Effector memory CD8-positive, alpha-beta T cell (primary cell): ENCODE measurements at regions not wholly inside any gene's neighbourhood (a gene's known extent, or its start where the extent isn't known, plus 50 kb on each side); places are given as distances from the start of the nearest gene placed in this dataset.

ENCODE experiments used
- ATAC-seq: fragments of 150-1000 bp; cut with Tn5 transposase; replicated peaks from 2 replicates; pipeline ENCODE4 v1.10.0; 2021; ENCODE audit warnings: mild to moderate bottlenecking, moderate library complexity
- DNase-seq, 3 experiments: peaks; one replicate each; pipeline ENCODE4 v3.0.0; 2021
- H3K27ac Mint-ChIP-seq, 2 donors: one replicate each; pipeline ENCODE4 v1.8.0; 2022; ENCODE audit warnings: mild to moderate bottlenecking in 2 of 2, mixed read lengths in 2 of 2, moderate library complexity in 2 of 2
- H3K27me3 Mint-ChIP-seq, 2 donors: one replicate each; pipeline ENCODE4 v1.8.0; 2022; ENCODE audit warnings: mixed read lengths in 2 of 2
- H3K36me3 Mint-ChIP-seq: one replicate; pipeline ENCODE4 v1.8.0; 2022; ENCODE audit warnings: mild to moderate bottlenecking, moderate library complexity, mixed read lengths; ENCODE audit not compliant: insufficient read depth
- H3K4me1 Mint-ChIP-seq, 2 donors: one replicate each; pipeline ENCODE4 v1.8.0; 2022; ENCODE audit warnings: low read depth in 2 of 2, mixed read lengths in 2 of 2
- H3K4me3 Mint-ChIP-seq, 2 donors: one replicate each; pipeline ENCODE4 v1.8.0; 2022; ENCODE audit warnings: mild to moderate bottlenecking in 2 of 2, mixed read lengths in 2 of 2, moderate library complexity in 2 of 2
- H3K9me3 Mint-ChIP-seq, 2 donors: one replicate each; pipeline ENCODE4 v1.8.0; 2022; ENCODE audit warnings: mixed read lengths in 2 of 2

DNA sequence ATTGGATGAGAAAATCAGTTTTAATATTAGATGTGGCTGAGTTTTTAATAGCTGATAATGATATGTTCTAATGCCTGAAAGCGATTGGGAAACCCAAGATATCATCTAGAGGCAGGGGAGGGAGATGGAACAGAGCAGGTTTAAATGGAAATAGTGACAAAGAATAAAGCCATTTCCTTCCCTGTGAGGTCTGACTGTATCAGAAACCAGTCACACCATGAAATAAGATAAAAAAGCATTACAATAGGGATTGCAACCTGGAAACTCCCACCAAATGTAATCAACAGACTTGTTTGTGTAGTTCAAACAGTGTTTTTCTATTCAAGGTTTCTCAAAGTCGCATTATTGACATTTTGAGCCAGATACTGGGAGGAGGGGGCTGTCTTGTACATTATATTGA lies 110.1 kb upstream of the SMIM23 start:
- H3K36me3 Mint-ChIP-seq = peaks cover 3% of the 10 kb centered on the region
- DNase-seq (no peak), ATAC-seq (no peak)
- H3K4me3 Mint-ChIP-seq = no peak overlapping the region
- peaks cover 52 to 66% of the 10 kb centered on the region in 2 donors for H3K27me3 Mint-ChIP-seq
- H3K27ac Mint-ChIP-seq = no peak overlapping the region
- no peaks in the 10 kb centered on the region for H3K4me1 Mint-ChIP-seq
- no peaks in the 10 kb centered on the region for H3K9me3 Mint-ChIP-seq

DNA sequence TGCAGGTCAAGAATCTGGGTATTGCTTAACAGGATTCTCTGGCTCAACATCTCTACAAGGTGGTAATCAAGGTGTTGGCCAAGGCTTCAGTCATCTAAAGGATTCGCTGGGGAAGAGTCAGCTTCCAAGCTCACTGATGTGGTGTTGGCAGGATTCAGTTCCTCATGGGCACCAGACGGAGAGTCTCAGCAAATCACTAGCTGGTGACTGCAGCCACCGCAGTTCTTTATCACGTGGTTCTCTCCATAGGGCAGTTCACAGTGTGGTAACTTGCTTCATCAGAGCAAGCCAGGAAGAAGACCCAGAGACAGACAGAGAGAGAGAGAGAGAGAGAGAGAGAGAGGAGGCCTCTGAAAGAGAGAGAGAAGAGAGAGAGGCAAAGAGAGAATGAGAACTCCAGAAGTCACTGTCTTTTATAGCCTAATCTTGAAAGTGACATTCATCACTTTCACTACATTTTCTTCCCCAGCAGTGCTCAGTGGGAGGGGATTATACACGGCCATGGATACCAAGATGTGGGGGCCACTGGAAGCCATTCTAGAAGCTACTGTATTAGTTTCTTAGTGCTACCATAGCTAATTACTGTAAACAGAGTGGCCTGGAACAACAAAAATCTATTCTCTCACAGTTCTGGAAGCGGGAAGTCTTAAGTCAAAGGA lies 109.2 kb upstream of the SMIM23 start:
- peaks cover 51 to 66% of the 10 kb centered on the region in 2 donors for H3K27me3 Mint-ChIP-seq
- H3K27ac Mint-ChIP-seq = no peak overlapping the region
- ATAC-seq (no peak), DNase-seq (no peak)
- peaks cover 3% of the 10 kb centered on the region for H3K36me3 Mint-ChIP-seq
- no peaks in the 10 kb centered on the region for H3K9me3 Mint-ChIP-seq
- H3K4me1 Mint-ChIP-seq = no peaks in the 10 kb centered on the region
- H3K4me3 Mint-ChIP-seq = no peak overlapping the region

DNA sequence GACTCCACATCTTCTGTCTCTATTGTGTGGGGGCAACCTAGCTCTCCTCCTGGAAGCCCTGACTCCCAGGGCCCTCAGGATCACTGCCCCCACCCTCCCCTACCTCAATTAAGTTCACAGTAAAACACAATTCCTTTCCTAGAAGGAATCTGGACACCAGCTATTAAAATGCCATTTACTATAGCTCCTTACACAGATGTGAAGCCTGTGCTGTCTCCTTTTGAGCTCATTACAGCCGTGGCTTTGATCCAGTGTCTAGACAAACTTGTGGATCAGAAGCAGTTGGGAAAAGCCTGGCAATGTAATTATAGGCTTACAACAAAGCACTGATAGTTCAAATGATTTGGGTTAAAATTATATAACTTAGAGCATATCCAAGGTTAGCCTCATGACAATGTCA lies 107.0 kb upstream of the SMIM23 start:
- Mint-ChIP-seq H3K27ac (no peak overlapping the region), H3K27me3 (peaks cover 65 to 86% of the 10 kb centered on the region in 2 donors), H3K4me1 (peaks cover 0 to 4% of the 10 kb centered on the region in 2 donors), H3K9me3 (no peaks in the 10 kb centered on the region), H3K4me3 (no peak overlapping the region), H3K36me3 (peaks cover 3% of the 10 kb centered on the region)
- no peak for ATAC-seq
- DNase-seq = no peak

DNA sequence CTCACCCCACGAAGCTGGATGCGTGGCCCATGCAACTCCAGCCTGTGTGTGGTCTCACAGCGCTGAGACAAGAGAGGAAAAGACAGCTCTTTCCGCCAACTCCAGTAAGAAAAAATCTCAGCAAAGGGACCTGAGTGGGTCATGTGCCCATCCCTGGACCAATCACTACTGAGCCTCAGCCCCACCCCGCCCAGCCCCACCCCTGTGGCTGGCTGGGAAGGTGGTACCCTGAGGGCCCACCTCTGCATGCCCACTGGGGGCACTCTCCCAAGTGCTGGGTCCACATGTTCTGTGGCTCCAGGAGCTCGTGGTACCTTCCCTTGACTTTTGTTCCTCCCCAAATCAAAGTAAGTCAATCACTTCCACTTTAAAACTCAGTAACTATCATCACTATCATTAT lies 105.1 kb upstream of the SMIM23 start:
- Mint-ChIP-seq H3K27me3 (peaks cover 62 to 80% of the 10 kb centered on the region in 2 donors), H3K9me3 (no peaks in the 10 kb centered on the region), H3K4me1 (peaks cover 0 to 4% of the 10 kb centered on the region in 2 donors), H3K27ac (no peak overlapping the region), H3K36me3 (peaks cover 3% of the 10 kb centered on the region), H3K4me3 (no peak overlapping the region)
- DNase-seq (no peak), ATAC-seq (no peak)

DNA sequence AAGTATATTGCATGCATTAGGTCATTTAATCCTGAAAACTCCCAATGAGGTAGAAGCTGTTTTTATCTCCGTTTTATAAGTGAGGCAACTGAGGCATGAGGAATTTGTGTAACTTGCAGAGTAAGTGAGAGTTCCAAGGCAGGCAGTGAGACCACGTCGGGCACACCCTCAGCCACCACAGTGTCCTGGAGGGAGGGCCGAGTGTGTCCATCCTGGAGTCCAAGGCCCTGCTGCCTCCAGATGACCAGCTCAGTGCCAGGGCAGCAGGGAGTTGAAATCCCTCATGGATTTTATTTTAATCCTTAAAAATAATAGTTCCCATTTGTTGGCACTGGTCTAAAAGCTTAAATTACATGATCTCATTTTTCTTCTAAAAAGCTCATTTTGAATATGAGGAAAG lies 104.6 kb upstream of the SMIM23 start:
- H3K27me3 Mint-ChIP-seq = peaks cover 60 to 78% of the 10 kb centered on the region in 2 donors
- ATAC-seq = no peak
- no peak overlapping the region for H3K27ac Mint-ChIP-seq
- no peak for DNase-seq
- no peaks in the 10 kb centered on the region for H3K9me3 Mint-ChIP-seq
- H3K36me3 Mint-ChIP-seq = peaks cover 3% of the 10 kb centered on the region
- H3K4me1 Mint-ChIP-seq = peaks cover 0 to 4% of the 10 kb centered on the region in 2 donors
- no peak overlapping the region for H3K4me3 Mint-ChIP-seq

DNA sequence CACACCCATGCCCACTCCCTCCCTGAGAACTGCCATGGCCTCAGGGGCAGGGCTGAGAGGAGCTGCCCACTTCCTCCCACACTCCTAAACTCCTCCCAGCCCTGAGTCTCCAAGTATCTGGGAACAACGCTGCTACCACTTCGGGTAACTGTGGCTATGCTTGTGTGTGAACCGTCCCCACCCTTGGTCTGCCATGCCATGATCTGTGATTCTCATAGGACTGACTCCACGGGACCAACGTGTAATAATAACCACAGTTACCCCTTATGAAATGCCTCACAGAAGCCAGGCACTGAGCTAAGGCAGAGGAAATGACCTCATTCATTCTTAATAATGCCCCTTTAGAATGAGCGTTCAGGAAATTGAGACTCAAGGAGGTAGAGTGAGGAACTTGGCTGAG lies 103.9 kb upstream of the SMIM23 start:
- H3K4me3 Mint-ChIP-seq = no peak overlapping the region
- no peak overlapping the region for H3K27ac Mint-ChIP-seq
- no peaks in the 10 kb centered on the region for H3K9me3 Mint-ChIP-seq
- H3K4me1 Mint-ChIP-seq = peaks cover 0 to 4% of the 10 kb centered on the region in 2 donors
- no peak for DNase-seq
- peaks cover 3% of the 10 kb centered on the region for H3K36me3 Mint-ChIP-seq
- peaks cover 54 to 72% of the 10 kb centered on the region in 2 donors for H3K27me3 Mint-ChIP-seq
- ATAC-seq = no peak

DNA sequence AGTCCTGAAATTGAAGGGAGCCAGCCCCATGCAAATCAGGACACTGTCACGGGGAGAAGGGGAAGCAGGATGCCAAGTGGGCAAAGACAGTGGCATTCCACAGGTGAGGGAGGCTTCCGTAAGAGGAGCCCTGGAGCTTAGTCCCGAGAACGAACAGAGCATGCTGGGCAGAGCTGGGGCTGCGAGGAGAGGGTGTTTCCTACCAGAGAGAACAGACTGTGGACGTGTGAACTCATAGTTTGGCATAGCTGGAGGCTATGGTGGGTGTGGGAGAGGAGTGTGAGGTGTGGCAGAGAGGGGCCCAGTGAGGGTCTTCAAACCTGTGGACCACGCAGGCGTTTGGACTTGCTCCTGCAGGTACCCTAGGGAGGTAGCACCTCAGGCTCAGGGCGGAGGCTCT lies 102.8 kb upstream of the SMIM23 start:
- H3K27me3 Mint-ChIP-seq = peaks cover 44 to 61% of the 10 kb centered on the region in 2 donors
- ATAC-seq = no peak
- peaks cover 0 to 4% of the 10 kb centered on the region in 2 donors for H3K4me1 Mint-ChIP-seq
- peaks cover 3% of the 10 kb centered on the region for H3K36me3 Mint-ChIP-seq
- H3K27ac Mint-ChIP-seq = no peak overlapping the region
- no peak for DNase-seq
- H3K4me3 Mint-ChIP-seq = no peak overlapping the region
- no peaks in the 10 kb centered on the region for H3K9me3 Mint-ChIP-seq

DNA sequence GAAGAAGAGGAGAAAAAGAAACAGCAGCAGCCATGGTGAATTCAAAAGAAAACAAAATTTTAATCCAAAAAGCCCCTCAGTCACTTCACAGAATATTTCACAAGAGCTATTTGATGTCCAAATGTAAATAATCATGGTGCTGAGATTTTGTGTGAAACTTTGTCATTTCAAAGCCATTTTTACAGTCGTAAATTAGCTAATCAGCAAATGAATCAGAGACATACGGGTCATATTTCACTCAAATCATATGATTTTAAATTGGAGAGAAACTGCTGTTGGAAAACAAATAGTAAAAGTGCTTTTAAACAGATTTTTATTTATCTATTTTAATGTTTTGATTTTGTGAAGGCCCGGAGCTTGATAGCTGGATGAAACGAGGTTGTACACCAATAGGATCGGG lies 101.4 kb upstream of the SMIM23 start:
- H3K27ac Mint-ChIP-seq = no peak overlapping the region
- ATAC-seq (no peak), DNase-seq (no peak)

DNA sequence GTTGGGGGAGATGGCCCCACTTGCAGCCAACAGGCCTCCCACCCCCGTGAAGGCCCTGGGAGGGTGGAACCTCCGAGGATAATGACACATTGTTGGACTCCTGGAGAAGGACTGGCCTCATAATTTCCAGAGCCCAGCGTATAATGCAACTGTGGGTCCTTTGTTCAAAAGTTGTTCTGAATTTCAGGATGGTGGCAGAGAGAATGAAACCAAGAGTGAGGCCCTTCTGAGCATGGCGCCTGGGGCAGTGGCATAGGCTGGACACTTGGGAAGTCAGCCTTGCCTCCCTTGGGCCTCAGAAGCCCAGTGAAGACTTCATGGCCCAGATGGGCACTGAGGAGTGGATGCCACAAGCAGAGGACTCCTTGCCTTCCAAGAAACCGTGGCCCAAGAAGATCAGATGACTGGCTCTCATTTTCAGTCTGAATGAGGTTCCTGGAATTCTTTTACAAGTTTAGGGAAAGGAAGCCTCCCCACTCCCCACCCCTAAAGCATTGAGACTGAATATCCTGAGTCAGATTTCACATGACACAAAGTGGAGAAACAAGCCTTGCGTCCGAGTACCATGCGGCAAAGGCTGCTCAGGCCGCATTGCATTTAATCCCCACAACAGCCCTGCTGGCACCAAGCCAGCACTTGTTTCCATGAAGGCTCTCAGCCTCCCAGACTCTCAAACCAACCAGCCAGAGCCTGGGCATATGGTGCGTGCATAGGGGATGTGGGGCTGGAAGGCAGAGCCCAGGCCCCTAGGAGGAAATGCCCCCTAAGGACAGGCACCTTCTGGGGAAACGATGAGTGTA lies 96.7 kb upstream of the SMIM23 start:
- no peak for ATAC-seq
- H3K36me3 Mint-ChIP-seq = no peaks in the 10 kb centered on the region
- H3K4me1 Mint-ChIP-seq = no peaks in the 10 kb centered on the region

More for the DNA sequence above, 101.4 kb upstream of the SMIM23 start:
- no peaks in the 10 kb centered on the region for H3K9me3 Mint-ChIP-seq
- no peak overlapping the region for H3K4me3 Mint-ChIP-seq
- H3K27me3 Mint-ChIP-seq = peaks cover 38 to 47% of the 10 kb centered on the region in 2 donors
- peaks cover 0 to 4% of the 10 kb centered on the region in 2 donors for H3K4me1 Mint-ChIP-seq
- H3K36me3 Mint-ChIP-seq = peaks cover 3% of the 10 kb centered on the region

DNA sequence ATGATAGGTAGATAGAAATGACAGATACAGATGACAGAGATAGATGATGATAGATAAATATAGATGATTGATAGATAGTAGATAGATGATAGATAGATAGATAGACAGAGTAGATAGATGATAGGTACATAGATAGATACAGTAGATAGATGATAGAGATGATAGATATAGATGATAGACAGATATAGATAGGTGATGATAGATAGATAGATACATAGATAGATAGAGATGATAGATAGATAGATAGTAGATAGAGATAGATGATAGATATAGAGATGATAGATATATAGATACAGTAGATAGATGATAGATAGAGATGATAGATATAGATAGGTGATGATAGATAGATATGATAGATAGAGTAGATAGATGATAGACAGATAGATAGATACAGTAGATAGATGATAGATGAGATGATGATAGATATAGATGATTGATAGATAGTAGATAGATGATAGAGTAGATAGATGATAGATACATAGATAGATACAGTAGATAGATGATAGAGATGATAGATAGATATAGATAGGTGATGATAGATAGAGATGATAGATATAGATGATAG lies 95.7 kb upstream of the SMIM23 start:
- Mint-ChIP-seq H3K36me3 (no peaks in the 10 kb centered on the region), H3K4me1 (no peaks in the 10 kb centered on the region), H3K9me3 (no peaks in the 10 kb centered on the region), H3K4me3 (no peak overlapping the region), H3K27me3 (peaks cover 0 to under 1% of the 10 kb centered on the region in 2 donors), H3K27ac (no peak overlapping the region)
- ATAC-seq = no peak
- DNase-seq = no peak

More for the DNA sequence above, 96.7 kb upstream of the SMIM23 start:
- DNase-seq = no peak
- Mint-ChIP-seq H3K4me3 (no peak overlapping the region), H3K9me3 (no peaks in the 10 kb centered on the region), H3K27me3 (no peaks in the 10 kb centered on the region), H3K27ac (no peak overlapping the region)

DNA sequence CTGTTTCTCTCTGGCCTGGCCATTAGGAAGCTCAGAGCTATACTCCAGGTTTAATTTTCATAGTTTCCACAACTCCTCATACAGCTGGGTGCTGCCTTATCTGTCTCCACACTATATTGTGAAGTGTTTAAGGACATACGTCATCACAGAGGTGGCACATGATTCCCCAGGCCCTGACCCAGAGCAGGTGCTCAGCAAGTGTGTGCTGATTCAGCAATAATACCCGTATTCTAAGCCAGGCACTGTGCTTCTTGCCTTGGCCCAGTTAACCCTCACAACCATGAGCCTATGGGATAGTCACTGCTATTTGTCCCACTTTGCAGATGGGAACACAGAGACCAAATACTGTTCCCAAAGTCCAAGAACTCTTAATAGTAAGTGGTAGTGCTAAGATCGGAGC lies 93.5 kb upstream of the SMIM23 start:
- Mint-ChIP-seq H3K27me3 (peaks cover 0 to 15% of the 10 kb centered on the region in 2 donors), H3K27ac (no peak overlapping the region), H3K4me3 (no peak overlapping the region), H3K36me3 (no peaks in the 10 kb centered on the region), H3K4me1 (no peaks in the 10 kb centered on the region), H3K9me3 (no peaks in the 10 kb centered on the region)
- ATAC-seq (no peak), DNase-seq (no peak)

DNA sequence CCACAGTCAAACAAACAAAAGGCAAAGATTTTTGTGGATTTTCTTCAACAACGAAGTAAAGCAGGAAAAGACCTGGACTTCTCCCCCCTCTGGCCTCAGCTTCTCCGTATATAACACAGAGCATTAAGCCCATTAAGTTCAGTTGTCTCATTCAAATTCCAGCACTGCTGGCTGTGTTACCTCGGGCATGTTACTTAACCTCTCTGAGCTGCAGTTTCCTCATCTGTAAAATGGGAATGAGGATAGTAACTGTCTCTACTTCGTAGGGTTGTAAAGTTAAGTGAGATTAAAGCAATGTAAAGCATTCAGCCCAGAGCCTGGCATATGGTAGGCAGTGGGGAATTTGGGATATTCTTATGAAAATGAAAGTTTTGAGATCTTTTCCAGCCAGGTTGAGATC lies 92.7 kb upstream of the SMIM23 start:
- Mint-ChIP-seq H3K36me3 (no peaks in the 10 kb centered on the region), H3K4me1 (no peaks in the 10 kb centered on the region), H3K9me3 (no peaks in the 10 kb centered on the region), H3K27me3 (peaks cover 0 to 15% of the 10 kb centered on the region in 2 donors), H3K27ac (no peak overlapping the region), H3K4me3 (no peak overlapping the region)
- no peak for DNase-seq
- no peak for ATAC-seq

DNA sequence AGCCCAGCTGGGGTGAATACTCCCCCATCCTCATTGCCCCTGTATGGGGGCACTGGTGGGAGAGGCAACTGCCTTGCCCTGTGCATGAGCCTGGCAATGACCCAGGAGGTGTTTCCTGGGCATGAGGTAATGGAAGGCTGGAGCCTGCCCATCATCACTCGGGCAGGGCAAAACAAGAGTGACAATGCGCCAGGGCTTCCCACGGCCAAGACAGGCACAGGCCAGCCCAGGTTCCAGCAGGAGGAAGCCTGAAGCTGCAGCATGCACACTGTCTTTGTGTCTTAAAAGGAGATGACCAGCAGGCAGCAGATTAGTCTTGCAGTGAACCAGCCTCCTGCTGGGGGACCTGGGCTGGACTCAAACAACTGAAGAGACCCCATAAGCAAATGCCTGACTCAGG lies 92.2 kb upstream of the SMIM23 start:
- no peaks in the 10 kb centered on the region for H3K4me1 Mint-ChIP-seq
- no peaks in the 10 kb centered on the region for H3K36me3 Mint-ChIP-seq
- H3K27me3 Mint-ChIP-seq = peaks cover 0 to 15% of the 10 kb centered on the region in 2 donors
- H3K9me3 Mint-ChIP-seq = no peaks in the 10 kb centered on the region
- DNase-seq (no peak), ATAC-seq (no peak)
- no peak overlapping the region for H3K27ac Mint-ChIP-seq
- H3K4me3 Mint-ChIP-seq = no peak overlapping the region

DNA sequence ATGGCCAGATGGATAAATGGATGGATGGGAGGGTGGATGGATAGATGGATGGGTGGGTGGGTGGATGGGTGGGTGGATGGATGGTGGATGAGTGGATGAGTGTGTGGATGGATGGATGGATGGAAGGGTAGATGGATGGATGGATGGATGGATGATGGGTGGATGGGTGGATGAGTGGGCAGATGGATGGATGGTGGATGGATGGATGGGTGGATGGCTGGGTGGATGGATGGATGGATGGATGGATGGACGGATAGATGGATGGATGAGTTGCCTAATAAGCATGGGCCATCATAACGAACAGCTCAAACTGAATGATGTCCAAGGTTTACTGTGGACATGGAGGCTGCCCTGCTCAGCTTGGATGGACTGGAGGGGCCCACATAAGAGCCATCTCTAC lies 89.8 kb upstream of the SMIM23 start:
- ATAC-seq = no peak
- Mint-ChIP-seq H3K9me3 (no peaks in the 10 kb centered on the region), H3K27ac (no peak overlapping the region), H3K4me3 (no peak overlapping the region), H3K27me3 (peaks cover 0 to 15% of the 10 kb centered on the region in 2 donors), H3K4me1 (no peaks in the 10 kb centered on the region), H3K36me3 (no peaks in the 10 kb centered on the region)
- DNase-seq = no peak
